DMS153 (cell line): ENCODE measurements at regions not wholly inside any gene's neighbourhood (a gene's known extent, or its start where the extent isn't known, plus 50 kb on each side); places are given as distances from the start of the nearest gene placed in this dataset.
A peak's percentile ranks its signal among the peaks of the same experiment; 100 is the strongest.
"Not testable (repeated sequence)": the region's sequence is repeated elsewhere in the genome, so short reads cannot be mapped to it uniquely, and the experiment has no call there.

Experiments used
- DNase-seq: peaks from one replicate; lab custom pipeline; 2025; lab: John Stamatoyannopoulos, UW

DNA sequence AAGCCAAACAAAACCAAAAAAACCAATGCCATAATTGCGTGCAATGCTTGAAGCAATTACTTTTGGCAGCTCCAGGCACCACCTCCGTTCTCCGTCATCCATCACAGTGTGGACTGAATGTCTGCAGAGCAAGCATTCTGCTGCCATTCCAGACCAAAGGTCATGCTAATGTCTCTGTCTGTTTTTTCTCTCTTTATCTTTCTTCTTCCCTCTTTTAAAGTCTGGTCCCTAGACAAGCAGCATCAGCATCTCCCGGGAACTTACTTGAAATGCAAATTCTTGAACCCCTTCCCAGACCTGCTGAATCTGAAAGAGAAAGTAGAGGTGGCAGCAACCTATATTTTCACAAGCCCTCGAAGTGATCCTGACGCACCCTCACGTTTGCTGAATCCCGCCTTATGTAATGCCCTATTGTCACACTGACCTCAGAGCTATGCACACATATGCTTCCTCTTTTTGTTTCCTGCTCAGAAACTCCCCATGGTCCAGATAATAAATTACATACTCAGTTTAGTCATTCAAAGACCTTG lies 297.3 kb upstream of the PROK2 start:
- no peak for DNase-seq

- no peak for DNase-seq
Measured at GRCh38 chr3:72081471-72082185, 296.7 kb upstream of the PROK2 start.

DNA sequence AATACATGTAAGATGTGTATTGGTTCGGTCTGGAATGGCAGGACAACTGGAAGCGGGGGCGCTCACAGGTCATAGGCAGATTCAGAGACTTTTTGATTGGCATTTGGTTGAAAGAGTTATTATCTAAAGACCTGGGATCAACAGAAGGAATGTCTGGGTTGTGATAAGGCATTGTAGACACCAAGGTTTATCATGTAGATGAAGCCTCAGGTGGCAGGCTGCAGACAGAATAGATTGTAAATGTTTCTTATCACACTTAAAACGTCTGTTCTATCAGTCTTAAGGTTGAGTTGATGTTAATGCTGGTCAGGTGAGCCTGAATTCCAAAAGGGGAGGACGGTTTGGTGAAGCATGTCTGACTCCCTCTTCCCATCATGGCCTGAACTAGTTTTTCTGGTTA lies 295.9 kb upstream of the PROK2 start:
- no peak for DNase-seq

- DNase-seq = no peak
Measured at GRCh38 chr3:72080095-72080494, 295.1 kb upstream of the PROK2 start.

GRCh38 chr3:72079369-72079872 lies 294.5 kb upstream of the PROK2 start:
- DNase-seq = no peak

DNA sequence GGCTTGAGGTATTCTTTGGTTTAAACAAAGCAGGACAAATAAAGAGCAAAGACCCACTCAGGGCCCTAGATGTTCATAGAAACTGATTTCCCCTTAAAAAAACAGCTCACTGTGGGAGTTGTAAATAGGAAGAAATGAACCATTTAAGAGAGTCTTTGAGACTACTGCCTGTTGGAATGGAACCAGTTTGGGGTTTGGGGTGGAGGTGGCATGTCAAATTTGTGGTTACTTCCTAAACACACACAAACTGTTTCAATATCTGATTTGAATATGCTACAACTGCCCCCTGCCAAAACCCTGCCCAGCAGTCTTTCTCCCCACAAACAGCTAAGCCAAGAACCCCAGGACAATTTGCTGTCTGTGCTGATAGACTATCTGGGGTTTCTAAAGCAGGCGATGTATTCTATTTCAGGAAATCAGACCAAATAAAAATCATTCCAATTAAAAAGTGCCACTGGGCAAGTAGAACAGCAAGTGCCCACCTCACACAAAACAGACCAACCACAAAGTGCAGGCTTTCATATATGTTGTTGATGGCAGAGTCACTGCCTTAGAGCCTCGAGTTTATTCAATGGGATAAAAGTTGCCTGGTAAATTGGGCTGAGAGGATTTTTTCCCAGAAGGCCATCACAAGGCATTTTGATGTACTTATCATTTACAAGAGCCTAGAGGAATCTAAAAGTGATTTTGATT lies 293.9 kb upstream of the PROK2 start:
- no peak for DNase-seq

DNA sequence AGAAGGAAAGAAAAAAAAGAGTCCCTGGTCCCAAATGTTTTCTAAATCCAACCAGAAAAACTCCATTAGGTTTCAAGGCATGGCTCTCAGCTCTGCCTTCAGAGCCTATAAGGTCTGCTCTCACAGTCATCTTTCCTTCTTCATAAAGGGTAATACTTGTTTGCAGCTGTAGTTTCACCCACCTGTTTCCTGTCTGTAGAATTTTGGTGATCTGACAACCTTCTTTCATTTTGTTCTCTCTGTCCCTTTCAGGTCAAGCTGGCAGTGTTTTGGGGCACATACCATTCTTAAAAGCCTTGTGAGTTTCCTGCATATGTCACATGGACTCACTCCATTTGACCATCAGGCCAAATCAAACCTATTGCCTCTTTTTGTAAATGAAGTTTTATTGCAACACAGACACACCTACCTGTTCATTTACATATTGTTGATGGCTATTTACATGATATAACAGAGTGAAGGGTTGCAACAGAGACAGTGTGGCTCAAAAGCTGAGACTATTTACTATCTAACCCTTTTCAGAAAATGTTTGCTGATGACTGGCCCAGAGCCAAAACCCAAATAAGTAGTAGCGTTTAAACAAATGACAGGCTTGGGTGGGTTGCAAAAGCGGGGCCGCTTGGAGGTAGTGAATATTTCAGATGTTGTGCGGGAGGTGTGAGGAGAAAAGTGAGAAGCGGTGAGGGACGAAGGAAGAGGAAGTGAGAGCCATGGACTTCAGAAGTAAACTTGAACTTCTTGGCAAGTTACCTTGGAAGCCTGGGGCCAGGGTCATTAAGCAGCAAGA lies 292.7 kb upstream of the PROK2 start:
- no peak for DNase-seq

GRCh38 chr3:72075848-72076247 lies 290.9 kb upstream of the PROK2 start:
- not testable (repeated sequence) for DNase-seq

GRCh38 chr3:72071624-72072023 lies 286.7 kb upstream of the PROK2 start:
- DNase-seq = no peak

GRCh38 chr3:72070005-72070404 lies 285.1 kb upstream of the PROK2 start:
- DNase-seq = no peak

DNA sequence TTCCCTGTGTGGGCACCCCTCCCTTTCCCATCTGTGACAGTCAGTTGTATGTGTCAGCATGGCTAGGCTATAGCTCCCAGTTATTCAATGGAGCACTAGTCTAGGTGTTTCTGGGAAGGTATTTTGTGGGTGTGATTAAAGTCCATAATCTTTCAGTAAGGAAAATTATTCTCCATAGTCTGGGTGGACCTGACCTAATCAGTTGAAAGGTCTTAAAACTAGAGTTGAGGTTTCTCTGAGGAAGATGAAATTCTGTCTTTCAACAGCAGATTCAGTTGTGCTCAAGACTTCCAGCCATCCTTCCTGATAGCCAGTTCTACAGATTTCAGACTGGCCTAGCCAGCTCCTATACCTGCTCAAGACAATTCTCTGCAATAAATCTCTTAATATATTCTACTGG lies 284.6 kb upstream of the PROK2 start:
- no peak for DNase-seq

DNA sequence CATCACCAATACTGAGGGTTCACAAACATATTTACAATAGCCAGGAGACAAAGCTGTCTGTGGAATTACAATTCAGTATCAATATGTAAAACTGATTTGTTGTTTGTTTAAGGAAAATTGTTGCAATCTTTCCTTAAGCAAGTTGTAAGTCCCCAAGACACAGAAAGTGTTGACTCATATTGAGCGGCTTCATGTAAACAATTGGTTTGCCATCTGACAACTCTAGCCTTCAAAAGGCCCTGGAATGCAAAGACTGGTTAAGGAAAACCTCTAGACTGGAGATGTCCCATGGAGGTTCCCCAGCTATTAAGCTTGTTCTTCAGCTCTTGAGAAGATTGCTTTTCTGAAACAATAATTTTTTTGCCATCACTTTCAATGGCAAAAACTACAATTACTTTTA lies 283.7 kb upstream of the PROK2 start:
- no peak for DNase-seq

DNA sequence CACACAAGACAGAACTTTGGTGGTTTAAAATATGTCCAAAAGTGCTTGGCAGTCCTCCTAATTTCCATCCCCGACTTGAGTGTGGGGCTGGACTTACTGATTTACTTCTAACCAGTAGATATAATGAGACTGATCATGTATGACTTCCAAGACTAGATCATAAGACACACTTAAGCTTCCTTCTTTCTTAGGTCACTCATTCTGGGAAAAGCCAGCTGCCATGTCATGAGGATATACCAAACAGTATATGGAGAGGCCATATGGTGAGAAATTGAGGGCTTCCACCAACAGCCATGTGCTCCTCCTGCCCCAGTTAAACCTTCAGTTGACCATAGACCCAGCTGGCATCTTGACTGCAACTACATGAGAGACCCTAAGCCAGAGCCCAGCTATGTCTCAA lies 282.8 kb upstream of the PROK2 start:
- no peak for DNase-seq

DNA sequence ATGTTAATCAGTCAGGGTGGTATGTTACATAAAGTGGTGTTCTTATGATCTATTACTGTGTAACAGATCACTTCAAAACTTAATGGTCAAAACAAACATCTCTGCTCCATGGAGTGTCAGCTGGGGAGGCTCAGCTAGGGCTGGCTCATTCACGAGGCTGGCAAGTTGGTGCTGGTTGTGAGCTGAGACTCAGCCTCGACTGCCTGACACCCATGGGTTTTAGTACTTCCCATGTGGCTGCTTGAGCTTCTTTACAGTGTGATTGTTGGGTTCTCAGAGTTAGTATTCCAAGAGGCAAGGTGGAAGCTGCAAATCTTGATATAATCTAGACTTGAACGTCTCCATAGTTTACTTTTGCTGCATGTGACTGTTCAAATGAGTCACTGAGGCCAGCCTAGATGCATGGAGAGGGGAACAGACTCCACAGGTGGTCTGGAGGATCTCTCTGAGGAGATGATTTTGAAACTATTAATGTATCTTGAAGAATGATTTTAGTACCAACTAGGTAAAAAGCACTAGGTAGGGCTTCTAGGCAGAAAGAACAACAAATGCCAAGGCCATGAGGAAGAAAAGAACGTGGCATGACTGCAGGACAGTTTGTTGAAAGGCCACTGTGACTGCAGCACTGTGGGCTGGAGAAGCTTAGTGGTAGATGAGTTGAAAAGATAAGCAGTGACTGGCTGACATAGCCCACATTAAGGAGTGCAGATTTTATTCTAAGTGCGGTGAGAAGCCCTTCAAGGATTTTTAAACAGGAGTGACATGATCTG lies 281.1 kb upstream of the PROK2 start:
- DNase-seq = no peak

GRCh38 chr3:72065236-72065635 lies 280.3 kb upstream of the PROK2 start:
- DNase-seq = no peak

DNA sequence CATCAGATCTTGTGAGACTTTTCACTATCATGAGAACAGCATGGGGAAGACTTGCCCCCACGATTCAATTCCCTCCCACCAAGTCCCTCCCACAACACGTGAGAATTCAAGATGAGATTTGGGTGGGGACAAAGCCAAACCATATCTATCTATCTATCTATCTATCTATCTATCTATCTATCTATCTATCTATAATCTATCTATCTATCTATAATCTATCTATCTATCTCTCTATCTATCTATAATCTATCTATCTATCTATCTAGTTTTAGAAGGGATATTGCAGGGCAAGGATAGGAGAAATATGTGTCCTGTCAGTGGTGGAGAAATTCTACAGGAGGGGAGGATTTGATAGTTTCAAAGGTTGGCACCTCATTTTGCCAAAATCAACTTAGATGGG lies 279.8 kb upstream of the PROK2 start:
- DNase-seq = not testable (repeated sequence)

DNA sequence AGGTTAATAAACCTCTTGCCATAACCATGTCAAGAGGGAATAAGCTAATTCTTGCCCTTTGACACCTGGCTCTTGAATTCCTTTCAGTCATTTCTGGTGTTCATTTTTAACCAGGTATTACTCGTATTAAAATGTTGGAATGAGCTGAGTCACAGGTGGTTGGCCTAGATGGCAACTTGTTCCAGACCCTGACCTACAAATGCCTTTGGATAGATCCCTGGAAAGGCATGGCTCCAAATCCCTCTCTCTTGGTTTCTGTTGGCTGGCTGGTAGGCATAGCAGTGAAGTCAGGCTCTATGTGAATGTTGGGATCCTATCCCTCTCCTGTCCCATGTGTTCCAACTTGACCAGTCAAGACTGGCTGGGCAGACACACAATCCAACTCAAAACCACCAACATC lies 277.1 kb upstream of the PROK2 start:
- no peak for DNase-seq

DNA sequence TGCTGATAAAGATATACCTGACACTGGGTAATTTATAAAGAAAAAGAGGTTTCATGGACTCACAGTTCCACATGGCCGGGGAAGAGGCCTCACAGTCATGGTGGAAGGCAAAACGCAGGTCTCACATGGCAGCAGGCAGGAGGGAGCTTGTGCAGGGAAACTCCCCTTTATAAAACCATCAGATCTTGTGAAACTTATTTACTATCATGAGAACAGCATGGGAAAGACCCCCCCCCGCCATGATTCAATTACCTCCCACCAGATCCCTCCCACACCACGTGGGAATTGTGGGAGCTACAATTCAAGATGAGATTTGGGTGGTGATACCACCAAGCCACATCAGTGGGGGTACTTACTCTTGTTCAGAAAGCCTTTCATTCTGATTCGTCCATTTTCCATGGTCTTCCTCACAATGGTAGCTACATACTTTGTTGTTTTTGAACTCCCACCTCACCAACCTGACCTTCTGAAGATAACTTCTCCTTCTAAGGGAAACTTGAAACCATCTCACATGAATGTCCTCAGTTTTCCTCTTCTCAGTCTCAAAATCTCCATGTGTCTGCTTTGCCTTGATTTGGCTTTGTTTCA lies 275.6 kb upstream of the PROK2 start:
- no peak for DNase-seq

DNA sequence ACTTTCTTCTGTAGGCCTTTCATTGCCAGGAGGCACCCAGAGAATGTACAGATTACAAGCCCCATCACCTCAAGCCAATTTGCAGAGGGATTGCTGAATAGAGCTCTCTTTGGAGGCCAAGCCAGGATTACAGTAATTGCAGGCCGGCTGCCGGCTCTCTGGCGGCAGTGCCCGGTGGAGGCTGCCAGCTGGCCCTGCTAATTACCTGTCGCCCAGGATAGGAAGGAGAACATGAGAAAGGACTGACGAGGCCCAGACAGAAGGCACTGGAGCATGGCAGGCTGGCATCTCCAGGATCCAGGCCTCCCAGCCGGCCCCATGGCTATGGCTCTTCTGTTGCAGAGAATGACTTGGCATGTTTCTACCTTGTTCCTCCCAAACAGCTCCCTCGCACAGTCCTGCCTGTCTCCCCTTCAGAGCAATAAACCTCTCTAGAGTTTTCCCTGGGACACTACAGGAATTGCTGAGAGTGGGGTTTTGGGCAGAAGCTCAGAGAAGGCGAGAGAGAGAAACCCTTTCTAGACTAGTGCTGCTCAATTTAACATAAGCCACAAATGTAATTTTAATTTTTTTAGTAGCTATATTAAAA lies 273.6 kb upstream of the PROK2 start:
- DNase-seq = peak; percentile 22

- DNase-seq = no peak
Measured at GRCh38 chr3:72055436-72055835, 270.5 kb upstream of the PROK2 start.

DNA sequence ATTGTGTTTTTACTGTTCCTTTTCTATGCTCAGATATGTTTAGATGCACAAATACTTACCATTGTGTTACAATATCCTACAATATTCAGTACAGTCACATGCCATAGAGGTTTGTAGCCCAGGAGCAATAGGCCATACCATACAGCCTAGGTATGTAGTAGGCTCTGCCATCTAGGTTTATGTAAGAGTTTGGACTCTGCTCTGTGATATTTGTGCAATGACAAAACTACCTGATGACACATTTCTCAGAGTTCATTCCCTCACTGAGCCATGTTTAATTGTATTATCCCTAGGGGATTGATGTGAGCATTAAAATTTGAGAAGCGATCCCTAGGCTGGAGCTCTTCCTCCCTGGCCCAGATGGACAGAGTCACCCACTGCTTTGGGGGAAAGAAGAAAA lies 270.0 kb upstream of the PROK2 start:
- no peak for DNase-seq
